HG02588 (cell line): ENCODE measurements at regions not wholly inside any gene's neighbourhood (a gene's known extent, or its start where the extent isn't known, plus 50 kb on each side); places are given as distances from the start of the nearest gene placed in this dataset.
"Not testable (repeated sequence)": the region's sequence is repeated elsewhere in the genome, so short reads cannot be mapped to it uniquely, and the experiment has no call there.

Experiments used
- ATAC-seq: cut with Tn5 transposase; IDR thresholded peaks from one replicate; pipeline ENCODE4 v1.9.1; 2021; ENCODE audit warnings: mild to moderate bottlenecking, moderate library complexity; ENCODE audit not compliant: unreplicated experiment

GRCh38 chr4:114282937-114283336 is 303.5 kb upstream of the ARSJ start:
- no peak for ATAC-seq

GRCh38 chr4:114284629-114285028 is 305.2 kb upstream of the ARSJ start:
- ATAC-seq = no peak

- no peak for ATAC-seq
Observed at GRCh38 chr4:114286262-114286810, 306.9 kb upstream of the ARSJ start.

- ATAC-seq = no peak
Observed at GRCh38 chr4:114287079-114287696, 307.7 kb upstream of the ARSJ start.

- no peak for ATAC-seq
Observed at GRCh38 chr4:114296126-114296525, 302.5 kb upstream of the UGT8 start.

- ATAC-seq = no peak
Observed at GRCh38 chr4:114302472-114302871, 296.1 kb upstream of the UGT8 start.

- no peak for ATAC-seq
Observed at GRCh38 chr4:114304046-114304445, 294.6 kb upstream of the UGT8 start.

- ATAC-seq = no peak
Observed at GRCh38 chr4:114304567-114304966, 294.0 kb upstream of the UGT8 start.

- no peak for ATAC-seq
Observed at GRCh38 chr4:114306946-114307345, 291.7 kb upstream of the UGT8 start.

- ATAC-seq = no peak
Observed at GRCh38 chr4:114310296-114310925, 288.2 kb upstream of the UGT8 start.

GRCh38 chr4:114311787-114312186 is 286.8 kb upstream of the UGT8 start:
- no peak for ATAC-seq

- no peak for ATAC-seq
Observed at GRCh38 chr4:114312338-114312737, 286.3 kb upstream of the UGT8 start.

GRCh38 chr4:114316789-114317188 is 281.8 kb upstream of the UGT8 start:
- ATAC-seq = no peak

GRCh38 chr4:114317564-114317963 is 281.0 kb upstream of the UGT8 start:
- no peak for ATAC-seq

- no peak for ATAC-seq
Observed at GRCh38 chr4:114318309-114318708, 280.3 kb upstream of the UGT8 start.

GRCh38 chr4:114320126-114320525 is 278.5 kb upstream of the UGT8 start:
- ATAC-seq = no peak

- ATAC-seq = no peak
Observed at GRCh38 chr4:114321366-114321765, 277.2 kb upstream of the UGT8 start.

GRCh38 chr4:114323841-114324240 is 274.8 kb upstream of the UGT8 start:
- no peak for ATAC-seq

GRCh38 chr4:114326358-114326757 is 272.2 kb upstream of the UGT8 start:
- ATAC-seq = no peak

GRCh38 chr4:114332119-114332518 is 266.5 kb upstream of the UGT8 start:
- ATAC-seq = no peak

- not testable (repeated sequence) for ATAC-seq
Observed at GRCh38 chr4:114334363-114334762, 264.2 kb upstream of the UGT8 start.

- no peak for ATAC-seq
Observed at GRCh38 chr4:114334884-114335330, 263.7 kb upstream of the UGT8 start.
